ENCODE measurements at regions not wholly inside any gene's neighbourhood (a gene's known extent, or its start where the extent isn't known, plus 50 kb on each side); places are given as distances from the start of the nearest gene placed in this dataset.

DNA sequence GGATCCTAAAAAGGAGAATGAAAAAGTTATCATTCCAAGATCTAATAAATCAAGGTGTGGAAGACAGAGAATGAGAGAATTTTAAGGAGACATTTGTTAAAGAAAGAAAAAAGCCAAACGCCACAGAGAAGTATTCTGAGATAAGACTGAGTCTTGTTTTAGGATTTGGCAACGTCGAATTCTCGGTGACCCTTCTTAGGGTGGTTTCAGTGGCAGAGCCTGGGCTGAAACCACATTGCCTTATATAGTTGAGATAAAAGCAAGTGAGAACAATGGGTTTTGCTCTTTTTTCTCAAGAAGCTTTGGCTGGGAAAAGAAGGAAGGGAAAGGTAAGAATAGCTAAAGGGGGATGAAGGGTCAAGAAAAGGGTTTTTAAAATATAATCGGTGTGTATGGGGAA is 209.4 kb downstream of the VEGFC start:
- H3K14ac ChIP-seq (ENCODE audit: low read length) = no peak overlapping the region
- H3K36me3 ChIP-seq (ENCODE audit: control insufficient read depth in 1 of 2, insufficient read depth in 2 of 2, low read length in 2 of 2) = no peaks in the 10 kb centered on the region
- 100% methylated on average over 1 of the region's 5 CpGs for WGBS (ENCODE audit: extremely low coverage, insufficient coverage, insufficient read length)
- no peak overlapping the region for H4K12ac ChIP-seq (ENCODE audit: low read depth, low read length)
- H2AFZ ChIP-seq (ENCODE audit: insufficient read depth, low read length, poor library complexity) = no peak overlapping the region
- H3K79me2 ChIP-seq (ENCODE audit: control insufficient read depth, insufficient read depth, low read length, poor library complexity) = no peaks in the 10 kb centered on the region
- H3K23ac ChIP-seq (ENCODE audit: low read length) = no peak overlapping the region
- no peaks in the 10 kb centered on the region for H3K79me1 ChIP-seq (ENCODE audit: low read length)
- H3K18ac ChIP-seq (ENCODE audit: low read length) = no peak overlapping the region
- no peak overlapping the region for H3K4me2 ChIP-seq (ENCODE audit: low read length)
- H3K9me3 ChIP-seq (ENCODE audit: insufficient read depth, low read depth, low read length) = no peaks in the 10 kb centered on the region
- no peak overlapping the region for H3K9ac ChIP-seq (ENCODE audit: low read length)
- DNase-seq = no peak
- H2BK5ac ChIP-seq (ENCODE audit: low read depth, low read length, poor library complexity) = no peak overlapping the region
- H4K8ac ChIP-seq (ENCODE audit: low read depth, low read length) = no peak overlapping the region
- H4K91ac ChIP-seq (ENCODE audit: low read depth, low read length) = no peak overlapping the region
- H3K4me1 ChIP-seq (ENCODE audit: control insufficient read depth in 1 of 2, insufficient read depth in 2 of 2, low read length in 2 of 2) = no peaks in the 10 kb centered on the region
- H2BK120ac ChIP-seq (ENCODE audit: insufficient read depth, low read length, poor library complexity) = no peak overlapping the region
- H3K4ac ChIP-seq (ENCODE audit: low read depth, low read length) = no peak overlapping the region
- no peaks in the 10 kb centered on the region for H3K27me3 ChIP-seq (ENCODE audit: insufficient read depth, low read length)
- no peak overlapping the region for H3K4me3 ChIP-seq (ENCODE audit: low read depth, low read length)
- H3K27ac ChIP-seq (ENCODE audit: low read depth, low read length) = no peak overlapping the region
- H2BK12ac ChIP-seq (ENCODE audit: low read length) = no peak overlapping the region
- H2AK5ac ChIP-seq (ENCODE audit: low read length) = no peak overlapping the region

DNA sequence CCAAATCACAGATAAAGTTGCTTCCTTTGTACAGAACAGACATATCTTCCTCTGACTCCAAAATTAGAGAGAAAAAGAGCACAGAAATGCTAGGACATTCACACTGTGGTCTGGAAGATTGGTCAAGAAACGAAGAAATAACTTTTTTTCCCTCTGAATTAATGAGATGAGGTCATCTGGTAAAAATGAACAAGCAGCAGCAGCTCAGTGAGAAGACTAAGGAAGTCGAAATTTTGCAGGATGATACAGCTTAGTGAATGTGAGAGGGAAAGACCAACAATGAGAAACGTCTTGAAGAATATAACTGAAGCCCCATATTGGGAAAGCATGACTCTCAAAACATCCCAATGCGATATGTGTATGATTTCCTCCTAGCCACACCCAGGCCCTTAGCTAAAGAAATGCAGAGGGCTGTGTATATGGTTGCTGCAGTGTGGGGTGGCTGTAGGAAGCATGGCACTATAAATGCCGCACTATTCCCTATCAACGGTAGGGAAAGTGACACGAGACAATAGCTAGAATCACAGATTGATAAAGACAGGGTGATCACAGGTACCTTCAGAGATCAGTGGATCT is 208.6 kb downstream of the VEGFC start:
- Histone ChIP-seq H3K9ac (ENCODE audit: low read length) (no peak overlapping the region), H2BK5ac (ENCODE audit: low read depth, low read length, poor library complexity) (no peak overlapping the region), H3K4ac (ENCODE audit: low read depth, low read length) (no peak overlapping the region), H3K18ac (ENCODE audit: low read length) (no peak overlapping the region), H3K27me3 (ENCODE audit: insufficient read depth, low read length) (no peaks in the 10 kb centered on the region), H4K8ac (ENCODE audit: low read depth, low read length) (no peak overlapping the region), H3K4me1 (ENCODE audit: control insufficient read depth in 1 of 2, insufficient read depth in 2 of 2, low read length in 2 of 2) (no peaks in the 10 kb centered on the region), H3K4me3 (ENCODE audit: low read depth, low read length) (no peak overlapping the region), H2AFZ (ENCODE audit: insufficient read depth, low read length, poor library complexity) (no peak overlapping the region), H3K14ac (ENCODE audit: low read length) (no peak overlapping the region), H2BK12ac (ENCODE audit: low read length) (no peak overlapping the region), H2AK5ac (ENCODE audit: low read length) (no peak overlapping the region), H3K27ac (ENCODE audit: low read depth, low read length) (no peak overlapping the region), H3K4me2 (ENCODE audit: low read length) (no peak overlapping the region), H2BK120ac (ENCODE audit: insufficient read depth, low read length, poor library complexity) (no peak overlapping the region), H3K23ac (ENCODE audit: low read length) (no peak overlapping the region), H4K91ac (ENCODE audit: low read depth, low read length) (no peak overlapping the region), H3K36me3 (ENCODE audit: control insufficient read depth in 1 of 2, insufficient read depth in 2 of 2, low read length in 2 of 2) (no peaks in the 10 kb centered on the region), H3K79me2 (ENCODE audit: control insufficient read depth, insufficient read depth, low read length, poor library complexity) (no peaks in the 10 kb centered on the region), H4K12ac (ENCODE audit: low read depth, low read length) (no peak overlapping the region), H3K9me3 (ENCODE audit: insufficient read depth, low read depth, low read length) (no peaks in the 10 kb centered on the region), H3K79me1 (ENCODE audit: low read length) (no peaks in the 10 kb centered on the region)
- DNase-seq = no peak
- no CpG with 5 or more reads among the region's 7 CpGs for WGBS (ENCODE audit: extremely low coverage, insufficient coverage, insufficient read length)

DNA sequence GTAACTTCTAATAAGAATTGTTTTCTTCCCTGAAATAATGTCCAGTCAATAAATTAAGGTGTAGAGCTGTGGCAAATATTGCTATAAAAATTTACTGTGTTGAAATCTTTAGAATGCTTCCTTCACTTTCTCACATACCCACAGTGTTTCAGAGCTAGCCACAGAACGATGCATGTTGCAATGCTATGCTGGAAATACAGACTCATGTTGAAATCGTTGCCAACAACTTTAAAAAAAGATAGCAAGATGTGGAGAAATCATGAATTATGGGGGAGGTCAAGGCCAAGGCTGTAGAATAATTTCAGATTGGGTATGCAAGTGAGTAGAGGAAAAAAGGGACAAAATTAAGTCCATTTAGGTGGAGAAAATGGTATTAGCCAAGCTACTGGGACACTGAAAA is 204.8 kb downstream of the VEGFC start:
- Histone ChIP-seq H4K12ac (ENCODE audit: low read depth, low read length) (no peak overlapping the region), H3K14ac (ENCODE audit: low read length) (no peak overlapping the region), H2BK5ac (ENCODE audit: low read depth, low read length, poor library complexity) (no peak overlapping the region), H3K4me2 (ENCODE audit: low read length) (no peak overlapping the region), H3K36me3 (ENCODE audit: control insufficient read depth in 1 of 2, insufficient read depth in 2 of 2, low read length in 2 of 2) (no peaks in the 10 kb centered on the region), H2BK12ac (ENCODE audit: low read length) (no peak overlapping the region), H3K4me1 (ENCODE audit: control insufficient read depth in 1 of 2, insufficient read depth in 2 of 2, low read length in 2 of 2) (no peaks in the 10 kb centered on the region), H3K4ac (ENCODE audit: low read depth, low read length) (no peak overlapping the region), H3K23ac (ENCODE audit: low read length) (no peak overlapping the region), H3K27ac (ENCODE audit: low read depth, low read length) (no peak overlapping the region), H3K4me3 (ENCODE audit: low read depth, low read length) (no peak overlapping the region), H3K79me2 (ENCODE audit: control insufficient read depth, insufficient read depth, low read length, poor library complexity) (no peaks in the 10 kb centered on the region), H4K91ac (ENCODE audit: low read depth, low read length) (no peak overlapping the region), H4K8ac (ENCODE audit: low read depth, low read length) (no peak overlapping the region), H3K79me1 (ENCODE audit: low read length) (no peaks in the 10 kb centered on the region), H2AK5ac (ENCODE audit: low read length) (no peak overlapping the region), H3K9me3 (ENCODE audit: insufficient read depth, low read depth, low read length) (no peaks in the 10 kb centered on the region), H3K27me3 (ENCODE audit: insufficient read depth, low read length) (no peaks in the 10 kb centered on the region), H2AFZ (ENCODE audit: insufficient read depth, low read length, poor library complexity) (no peak overlapping the region), H3K18ac (ENCODE audit: low read length) (no peak overlapping the region), H3K9ac (ENCODE audit: low read length) (no peak overlapping the region), H2BK120ac (ENCODE audit: insufficient read depth, low read length, poor library complexity) (no peak overlapping the region)
- DNase-seq = no peak
- no CpG with 5 or more reads among the region's 2 CpGs for WGBS (ENCODE audit: extremely low coverage, insufficient coverage, insufficient read length)

DNA sequence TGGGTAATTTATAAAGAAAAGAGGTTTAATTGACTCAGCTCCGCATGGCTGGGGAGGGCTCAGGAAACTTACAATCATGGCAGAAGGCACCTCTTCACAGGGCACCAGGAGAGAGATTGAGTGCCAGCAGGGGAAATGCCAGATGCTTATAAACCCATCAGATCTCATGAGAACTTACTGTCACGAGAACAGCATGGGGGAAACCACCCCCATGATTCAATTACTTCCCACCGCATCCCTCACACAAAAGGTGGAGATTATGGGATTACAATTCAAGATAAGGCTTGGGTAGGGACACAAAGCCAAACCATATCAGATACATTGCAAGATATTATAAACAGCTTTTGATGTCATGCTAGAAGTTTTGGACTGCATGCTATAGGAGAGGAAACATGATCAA is 204.3 kb downstream of the VEGFC start:
- Histone ChIP-seq H2AFZ (ENCODE audit: insufficient read depth, low read length, poor library complexity) (no peak overlapping the region), H2AK5ac (ENCODE audit: low read length) (no peak overlapping the region), H3K27me3 (ENCODE audit: insufficient read depth, low read length) (no peaks in the 10 kb centered on the region), H3K79me2 (ENCODE audit: control insufficient read depth, insufficient read depth, low read length, poor library complexity) (no peaks in the 10 kb centered on the region), H3K4me2 (ENCODE audit: low read length) (no peak overlapping the region), H4K91ac (ENCODE audit: low read depth, low read length) (no peak overlapping the region), H3K23ac (ENCODE audit: low read length) (no peak overlapping the region), H2BK5ac (ENCODE audit: low read depth, low read length, poor library complexity) (no peak overlapping the region), H3K79me1 (ENCODE audit: low read length) (no peaks in the 10 kb centered on the region), H3K27ac (ENCODE audit: low read depth, low read length) (no peak overlapping the region), H4K12ac (ENCODE audit: low read depth, low read length) (no peak overlapping the region), H3K14ac (ENCODE audit: low read length) (no peak overlapping the region), H3K9me3 (ENCODE audit: insufficient read depth, low read depth, low read length) (no peaks in the 10 kb centered on the region), H3K36me3 (ENCODE audit: control insufficient read depth in 1 of 2, insufficient read depth in 2 of 2, low read length in 2 of 2) (no peaks in the 10 kb centered on the region), H2BK12ac (ENCODE audit: low read length) (no peak overlapping the region), H2BK120ac (ENCODE audit: insufficient read depth, low read length, poor library complexity) (no peak overlapping the region), H3K4ac (ENCODE audit: low read depth, low read length) (no peak overlapping the region), H3K4me1 (ENCODE audit: control insufficient read depth in 1 of 2, insufficient read depth in 2 of 2, low read length in 2 of 2) (no peaks in the 10 kb centered on the region), H3K9ac (ENCODE audit: low read length) (no peak overlapping the region), H3K18ac (ENCODE audit: low read length) (no peak overlapping the region), H4K8ac (ENCODE audit: low read depth, low read length) (no peak overlapping the region), H3K4me3 (ENCODE audit: low read depth, low read length) (no peak overlapping the region)
- no peak for DNase-seq
- no CpG with 5 or more reads among the region's 3 CpGs for WGBS (ENCODE audit: extremely low coverage, insufficient coverage, insufficient read length)
